ENCODE measurements at regions not wholly inside any gene's neighbourhood (a gene's known extent, or its start where the extent isn't known, plus 50 kb on each side); places are given as distances from the start of the nearest gene placed in this dataset.

GRCh38 chr6:18335948-18336347, 51.2 kb upstream of the RNF144B start:
- DNase-seq (ENCODE audit: insufficient read length, low spot score) = no peak
- no peak for FAIRE-seq
- TF ChIP-seq SPI1 (IDR thresholded peaks at IDR 0.05; ENCODE audit: low read depth, low read length) (no peak), PAX5 (IDR thresholded peaks at IDR 0.05; ENCODE audit: insufficient read depth, low read length, severe bottlenecking) (no peak), POU2F2 (IDR thresholded peaks at IDR 0.05; ENCODE audit: low read depth, low read length) (no peak)

GRCh38 chr6:18334251-18334650, 52.9 kb upstream of the RNF144B start:
- DNase-seq (ENCODE audit: insufficient read length, low spot score) (no peak), FAIRE-seq (no peak)
- TF ChIP-seq POU2F2 (IDR thresholded peaks at IDR 0.05; ENCODE audit: low read depth, low read length) = no peak

GRCh38 chr6:18330548-18331081, 56.5 kb upstream of the RNF144B start:
- DNase-seq (ENCODE audit: insufficient read length, low spot score) = no peak
- FAIRE-seq = peak; percentile 16
- no peak for TF ChIP-seq PAX5 (IDR thresholded peaks at IDR 0.05; ENCODE audit: insufficient read depth, low read length, severe bottlenecking)
- TF ChIP-seq TAF1 (IDR thresholded peaks at IDR 0.05; ENCODE audit: low read depth, low read length) = no peak
- no peak for TF ChIP-seq SPI1 (IDR thresholded peaks at IDR 0.05; ENCODE audit: low read depth, low read length)
- TF ChIP-seq POLR2A (IDR thresholded peaks at IDR 0.05; ENCODE audit: low read depth, low read length) = no peak

GRCh38 chr6:18329776-18330175, 57.4 kb upstream of the RNF144B start:
- FAIRE-seq = no peak

GRCh38 chr6:18328540-18328939, 58.6 kb upstream of the RNF144B start:
- FAIRE-seq (no peak), DNase-seq (ENCODE audit: insufficient read length, low spot score) (no peak)
- no peak for TF ChIP-seq POLR2A (IDR thresholded peaks at IDR 0.05; ENCODE audit: low read depth, low read length)
- no peak for TF ChIP-seq POLR2AphosphoS5 (IDR thresholded peaks at IDR 0.05; ENCODE audit: low read depth, low read length)
- TF ChIP-seq SPI1 (IDR thresholded peaks at IDR 0.05; ENCODE audit: low read depth, low read length) = no peak
- no peak for TF ChIP-seq POU2F2 (IDR thresholded peaks at IDR 0.05; ENCODE audit: low read depth, low read length)
- TF ChIP-seq PAX5 (IDR thresholded peaks at IDR 0.05; ENCODE audit: insufficient read depth, low read length, severe bottlenecking) = no peak
- no peak for TF ChIP-seq TAF1 (IDR thresholded peaks at IDR 0.05; ENCODE audit: low read depth, low read length)

More at GRCh38 chr6:18329776-18330175, 57.4 kb upstream of the RNF144B start:
- no peak for TF ChIP-seq SPI1 (IDR thresholded peaks at IDR 0.05; ENCODE audit: low read depth, low read length)
- DNase-seq (ENCODE audit: insufficient read length, low spot score) = no peak

GRCh38 chr6:18328070-18328469, 59.1 kb upstream of the RNF144B start:
- DNase-seq (ENCODE audit: insufficient read length, low spot score) (no peak), FAIRE-seq (no peak)
- no peak for TF ChIP-seq SPI1 (IDR thresholded peaks at IDR 0.05; ENCODE audit: low read depth, low read length)

GRCh38 chr6:18327626-18328025, 59.5 kb upstream of the RNF144B start:
- TF ChIP-seq SPI1 (IDR thresholded peaks at IDR 0.05; ENCODE audit: low read depth, low read length) = no peak
- no peak for TF ChIP-seq POU2F2 (IDR thresholded peaks at IDR 0.05; ENCODE audit: low read depth, low read length)
- no peak for TF ChIP-seq POLR2A (IDR thresholded peaks at IDR 0.05; ENCODE audit: low read depth, low read length)
- DNase-seq (ENCODE audit: insufficient read length, low spot score) (no peak), FAIRE-seq (no peak)

- DNase-seq (ENCODE audit: insufficient read length, low spot score) (no peak), FAIRE-seq (no peak)
- TF ChIP-seq POLR2AphosphoS5 (IDR thresholded peaks at IDR 0.05; ENCODE audit: low read depth, low read length) = no peak
- TF ChIP-seq POLR2A (IDR thresholded peaks at IDR 0.05; ENCODE audit: low read depth, low read length) = no peak
- TF ChIP-seq TAF1 (IDR thresholded peaks at IDR 0.05; ENCODE audit: low read depth, low read length) = no peak
- TF ChIP-seq PAX5 (IDR thresholded peaks at IDR 0.05; ENCODE audit: insufficient read depth, low read length, severe bottlenecking) = no peak
- TF ChIP-seq SPI1 (IDR thresholded peaks at IDR 0.05; ENCODE audit: low read depth, low read length) = no peak
- TF ChIP-seq POU2F2 (IDR thresholded peaks at IDR 0.05; ENCODE audit: low read depth, low read length) = no peak
Observed at GRCh38 chr6:18326980-18327379, 60.2 kb upstream of the RNF144B start.

GRCh38 chr6:18326001-18326400, 61.1 kb upstream of the RNF144B start:
- TF ChIP-seq POU2F2 (IDR thresholded peaks at IDR 0.05; ENCODE audit: low read depth, low read length) = no peak
- TF ChIP-seq TAF1 (IDR thresholded peaks at IDR 0.05; ENCODE audit: low read depth, low read length) = no peak
- TF ChIP-seq PAX5 (IDR thresholded peaks at IDR 0.05; ENCODE audit: insufficient read depth, low read length, severe bottlenecking) = no peak
- TF ChIP-seq POLR2A (IDR thresholded peaks at IDR 0.05; ENCODE audit: low read depth, low read length) = no peak
- no peak for TF ChIP-seq SPI1 (IDR thresholded peaks at IDR 0.05; ENCODE audit: low read depth, low read length)
- TF ChIP-seq POLR2AphosphoS5 (IDR thresholded peaks at IDR 0.05; ENCODE audit: low read depth, low read length) = no peak
- FAIRE-seq = no peak
- DNase-seq (ENCODE audit: insufficient read length, low spot score) = no peak

GRCh38 chr6:18324706-18325042, 60.3 kb upstream of the DEK start:
- no peak for FAIRE-seq
- no peak for DNase-seq (ENCODE audit: insufficient read length, low spot score)
- TF ChIP-seq TAF1 (IDR thresholded peaks at IDR 0.05; ENCODE audit: low read depth, low read length) = no peak
- no peak for TF ChIP-seq POLR2AphosphoS5 (IDR thresholded peaks at IDR 0.05; ENCODE audit: low read depth, low read length)
- TF ChIP-seq POU2F2 (IDR thresholded peaks at IDR 0.05; ENCODE audit: low read depth, low read length) = no peak
- TF ChIP-seq POLR2A (IDR thresholded peaks at IDR 0.05; ENCODE audit: low read depth, low read length) = no peak
- TF ChIP-seq SPI1 (IDR thresholded peaks at IDR 0.05; ENCODE audit: low read depth, low read length) = no peak
- TF ChIP-seq PAX5 (IDR thresholded peaks at IDR 0.05; ENCODE audit: insufficient read depth, low read length, severe bottlenecking) = no peak

GRCh38 chr6:18323935-18324705, 59.8 kb upstream of the DEK start:
- DNase-seq (ENCODE audit: insufficient read length, low spot score) (no peak), FAIRE-seq (peak; percentile 54)
- TF ChIP-seq SPI1 (IDR thresholded peaks at IDR 0.05; ENCODE audit: low read depth, low read length) = no peak
- TF ChIP-seq POLR2A (IDR thresholded peaks at IDR 0.05; ENCODE audit: low read depth, low read length) = no peak
- no peak for TF ChIP-seq POU2F2 (IDR thresholded peaks at IDR 0.05; ENCODE audit: low read depth, low read length)
- TF ChIP-seq PAX5 (IDR thresholded peaks at IDR 0.05; ENCODE audit: insufficient read depth, low read length, severe bottlenecking) = no peak
- no peak for TF ChIP-seq TAF1 (IDR thresholded peaks at IDR 0.05; ENCODE audit: low read depth, low read length)
- no peak for TF ChIP-seq POLR2AphosphoS5 (IDR thresholded peaks at IDR 0.05; ENCODE audit: low read depth, low read length)

Measured in GM12891 (cell line).